Skin of body (tissue), 1 donor: ENCODE measurements at regions not wholly inside any gene's neighbourhood (a gene's known extent, or its start where the extent isn't known, plus 50 kb on each side); places are given as distances from the start of the nearest gene placed in this dataset.

Experiments used
- DNase-seq: peaks from one replicate; lab custom pipeline; 2025; lab: John Stamatoyannopoulos, UW

- DNase-seq, result no peak
Measured at GRCh38 chr3:181446741-181447140, 265.0 kb upstream of the SOX2 start.

- DNase-seq, result no peak
Measured at GRCh38 chr3:181442066-181442465, 269.7 kb upstream of the SOX2 start.

- no peak for DNase-seq
Measured at GRCh38 chr3:181432992-181433391, 278.7 kb upstream of the SOX2 start.

GRCh38 chr3:181431748-181432147, 280.0 kb upstream of the SOX2 start:
- no peak for DNase-seq

GRCh38 chr3:181425074-181425473, 286.7 kb upstream of the SOX2 start:
- no peak for DNase-seq

- DNase-seq, result no peak
Measured at GRCh38 chr3:181418233-181418632, 293.5 kb upstream of the SOX2 start.

GRCh38 chr3:181417748-181418147, 294.0 kb upstream of the SOX2 start:
- DNase-seq, result no peak

GRCh38 chr3:181410870-181411269, 300.9 kb upstream of the SOX2 start:
- DNase-seq, result no peak

- no peak for DNase-seq
Measured at GRCh38 chr3:181403876-181404660, 307.7 kb upstream of the SOX2 start.

GRCh38 chr3:181402347-181402746, 309.4 kb upstream of the SOX2 start:
- no peak for DNase-seq

GRCh38 chr3:181384970-181385369, 326.8 kb upstream of the SOX2 start:
- no peak for DNase-seq

GRCh38 chr3:181383760-181384159, 328.0 kb upstream of the SOX2 start:
- no peak for DNase-seq

- no peak for DNase-seq
Measured at GRCh38 chr3:181383201-181383600, 328.5 kb upstream of the SOX2 start.

- DNase-seq, result no peak
Measured at GRCh38 chr3:181382656-181383055, 329.1 kb upstream of the SOX2 start.

- no peak for DNase-seq
Measured at GRCh38 chr3:181379278-181379677, 332.4 kb upstream of the SOX2 start.

- no peak for DNase-seq
Measured at GRCh38 chr3:181369637-181370036, 342.1 kb upstream of the SOX2 start.

GRCh38 chr3:181363231-181363630, 348.5 kb upstream of the SOX2 start:
- DNase-seq, result no peak

- no peak for DNase-seq
Measured at GRCh38 chr3:181362378-181362777, 349.3 kb upstream of the SOX2 start.

- DNase-seq, result no peak
Measured at GRCh38 chr3:181358562-181358961, 353.2 kb upstream of the SOX2 start.

GRCh38 chr3:181358060-181358459, 353.7 kb upstream of the SOX2 start:
- DNase-seq, result no peak

- no peak for DNase-seq
Measured at GRCh38 chr3:181354140-181354539, 357.6 kb upstream of the SOX2 start.

- no peak for DNase-seq
Measured at GRCh38 chr3:181344331-181344730, 354.8 kb upstream of the DNAJC19 start.

GRCh38 chr3:181336597-181336996, 347.1 kb upstream of the DNAJC19 start:
- DNase-seq, result no peak

GRCh38 chr3:181333394-181333793, 343.9 kb upstream of the DNAJC19 start:
- DNase-seq, result no peak
